Uterus (tissue), 2 donors: ENCODE measurements at regions not wholly inside any gene's neighbourhood (a gene's known extent, or its start where the extent isn't known, plus 50 kb on each side); places are given as distances from the start of the nearest gene placed in this dataset.

Source experiments
- POLR2A ChIP-seq, 2 donors: fragments of 450-650 bp; IDR thresholded peaks; one replicate each; pipeline ENCODE4 v1.6.1; 2016; ENCODE audit warnings: antibody characterized with exemption in 2 of 2, mild to moderate bottlenecking in 1 of 2, moderate library complexity in 1 of 2
- TF ChIP-seq, protein P1 (sequence below), 4 experiments: fragments of 200-600 bp in 2 of 4; fragments of 450-650 bp in 2 of 4; sonication (generic) in 2 of 4; IDR thresholded peaks; one replicate each; pipeline ENCODE4 v1.5.1; 2016 to 2019; ENCODE audit warnings: antibody characterized with exemption in 4 of 4, mild to moderate bottlenecking in 2 of 4, moderate library complexity in 1 of 4

DNA sequence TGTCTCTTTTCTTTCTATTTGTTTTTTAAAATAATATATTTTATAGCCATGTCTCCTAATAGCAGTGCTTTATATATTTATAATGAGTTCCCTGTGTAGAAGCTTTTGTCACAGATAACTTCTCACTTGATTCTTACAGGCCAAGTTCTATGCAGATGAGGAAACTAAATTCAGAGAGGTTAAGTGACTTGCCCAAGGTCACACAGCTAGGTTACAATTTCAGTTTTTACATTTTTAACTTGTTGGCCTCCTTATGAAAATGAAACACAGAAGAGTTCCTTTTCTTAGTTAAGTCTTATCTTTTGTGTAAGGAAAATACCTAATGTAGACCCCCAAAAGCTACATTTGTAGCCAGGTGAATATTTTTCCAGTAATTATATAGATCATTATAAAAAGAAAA, 83.3 kb upstream of the SOX2 start:
- TF ChIP-seq, protein P1, sequence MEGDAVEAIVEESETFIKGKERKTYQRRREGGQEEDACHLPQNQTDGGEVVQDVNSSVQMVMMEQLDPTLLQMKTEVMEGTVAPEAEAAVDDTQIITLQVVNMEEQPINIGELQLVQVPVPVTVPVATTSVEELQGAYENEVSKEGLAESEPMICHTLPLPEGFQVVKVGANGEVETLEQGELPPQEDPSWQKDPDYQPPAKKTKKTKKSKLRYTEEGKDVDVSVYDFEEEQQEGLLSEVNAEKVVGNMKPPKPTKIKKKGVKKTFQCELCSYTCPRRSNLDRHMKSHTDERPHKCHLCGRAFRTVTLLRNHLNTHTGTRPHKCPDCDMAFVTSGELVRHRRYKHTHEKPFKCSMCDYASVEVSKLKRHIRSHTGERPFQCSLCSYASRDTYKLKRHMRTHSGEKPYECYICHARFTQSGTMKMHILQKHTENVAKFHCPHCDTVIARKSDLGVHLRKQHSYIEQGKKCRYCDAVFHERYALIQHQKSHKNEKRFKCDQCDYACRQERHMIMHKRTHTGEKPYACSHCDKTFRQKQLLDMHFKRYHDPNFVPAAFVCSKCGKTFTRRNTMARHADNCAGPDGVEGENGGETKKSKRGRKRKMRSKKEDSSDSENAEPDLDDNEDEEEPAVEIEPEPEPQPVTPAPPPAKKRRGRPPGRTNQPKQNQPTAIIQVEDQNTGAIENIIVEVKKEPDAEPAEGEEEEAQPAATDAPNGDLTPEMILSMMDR (IDR thresholded peaks at IDR 0.05) = no peak
- TF ChIP-seq POLR2A (IDR thresholded peaks at IDR 0.05) = no peak
